ENCODE measurements at regions not wholly inside any gene's neighbourhood (a gene's known extent, or its start where the extent isn't known, plus 50 kb on each side); places are given as distances from the start of the nearest gene placed in this dataset.
"Not testable (repeated sequence)": the region's sequence is repeated elsewhere in the genome, so short reads cannot be mapped to it uniquely, and the experiment has no call there.

DNA sequence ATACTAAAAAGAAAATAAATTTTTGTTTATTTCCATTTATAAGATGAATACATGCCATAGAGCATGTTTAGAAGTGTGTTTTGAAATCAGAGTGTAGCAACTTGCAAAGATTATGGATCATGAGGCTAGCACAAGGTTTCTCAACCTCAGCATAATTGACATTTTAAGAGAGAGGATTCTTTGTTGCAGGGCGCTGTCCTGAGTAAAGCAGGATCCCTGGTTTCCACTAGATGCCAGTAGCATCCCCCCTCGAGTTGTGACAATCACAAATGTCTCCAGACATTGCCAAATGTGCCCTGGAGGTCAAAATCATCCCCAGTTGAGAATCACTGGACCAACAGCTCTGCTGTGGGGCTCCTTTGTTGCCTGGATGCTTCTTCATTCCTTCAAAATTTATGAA, 128.5 kb upstream of the RBMS3 start:
- no peak for DNase-seq

DNA sequence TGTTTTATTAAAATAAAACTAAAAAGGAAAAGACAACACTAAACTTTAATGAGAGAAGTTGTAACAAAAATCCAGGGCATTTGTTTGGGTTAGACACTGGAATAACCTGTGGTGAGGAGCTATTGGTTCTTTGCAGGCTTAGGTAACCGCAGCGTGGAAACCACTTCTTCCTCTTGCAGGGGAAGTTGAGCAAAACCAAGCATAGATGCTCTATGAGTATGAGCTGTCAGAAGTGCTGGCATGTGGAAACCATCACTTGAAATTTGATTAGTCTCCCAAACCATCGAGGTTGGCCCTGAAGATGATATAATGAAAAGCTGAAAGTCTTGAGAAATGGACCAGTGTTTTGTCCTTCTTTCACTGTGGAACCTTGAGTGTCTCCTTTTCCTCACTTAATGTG, 127.1 kb upstream of the RBMS3 start:
- no peak for DNase-seq

GRCh38 chr3:29156086-29156715, 124.7 kb upstream of the RBMS3 start:
- DNase-seq = no peak

GRCh38 chr3:29164825-29165224, 116.0 kb upstream of the RBMS3 start:
- DNase-seq = no peak

DNA sequence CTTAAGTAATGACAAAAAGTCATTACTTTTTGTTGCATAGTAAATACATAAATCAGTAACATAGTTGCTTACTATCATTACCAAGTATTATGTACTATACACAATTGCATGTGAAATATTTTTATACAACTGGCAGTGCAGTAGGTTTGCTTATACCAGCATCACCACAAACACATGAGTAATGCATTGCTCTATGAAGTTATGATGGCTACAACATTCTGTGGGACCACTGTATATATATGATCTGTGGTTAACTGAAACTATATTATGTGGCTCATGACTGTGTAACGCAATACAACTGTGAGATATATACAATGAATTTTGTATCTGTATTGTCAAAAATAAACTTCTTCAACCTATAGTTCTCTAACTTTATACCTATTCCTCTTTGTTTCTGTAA, 113.7 kb upstream of the RBMS3 start:
- no peak for DNase-seq

GRCh38 chr3:29168081-29168480, 112.8 kb upstream of the RBMS3 start:
- no peak for DNase-seq

DNA sequence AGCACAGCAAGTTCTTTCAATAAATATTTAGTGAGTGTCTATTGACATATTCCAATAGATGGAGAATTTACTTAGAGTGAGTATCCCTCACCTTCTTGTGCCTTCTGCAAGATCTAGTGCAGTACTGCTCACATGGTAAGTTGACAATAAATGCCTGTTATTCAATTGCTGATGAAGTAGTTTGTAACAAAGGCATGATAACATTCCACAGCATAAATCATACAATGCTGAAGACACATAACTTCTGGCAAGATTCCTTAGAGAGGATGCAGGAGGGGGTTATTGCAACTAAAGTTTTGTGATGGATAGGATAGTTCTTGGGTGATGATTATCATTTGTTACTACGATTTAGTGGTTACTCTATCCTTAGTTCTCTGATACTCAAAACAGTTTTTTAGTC, 112.2 kb upstream of the RBMS3 start:
- no peak for DNase-seq

DNA sequence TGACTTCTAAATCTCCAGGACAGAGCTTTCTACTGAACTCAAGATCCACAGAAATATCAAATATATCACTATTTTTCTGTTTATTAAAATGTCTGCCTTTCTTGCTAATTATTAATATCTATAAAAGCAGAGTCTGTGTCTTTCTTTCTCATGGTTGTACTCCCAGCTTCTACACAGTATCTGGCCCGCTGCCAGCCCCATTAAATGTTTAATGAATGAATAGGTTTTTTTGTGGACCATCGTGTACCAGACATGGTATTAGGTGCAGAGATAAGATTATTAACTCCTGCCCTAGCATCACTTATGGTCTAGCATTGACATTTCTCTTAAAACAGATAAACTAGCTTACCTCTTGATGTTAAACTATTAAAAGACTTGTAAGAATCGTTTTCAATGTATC, 111.4 kb upstream of the RBMS3 start:
- DNase-seq = no peak

- no peak for DNase-seq
Observed at GRCh38 chr3:29171043-29171990, 109.6 kb upstream of the RBMS3 start.

GRCh38 chr3:29176501-29176900, 104.4 kb upstream of the RBMS3 start:
- no peak for DNase-seq

GRCh38 chr3:29178809-29179793, 101.8 kb upstream of the RBMS3 start:
- DNase-seq = no peak

GRCh38 chr3:29181149-29181780, 99.6 kb upstream of the RBMS3 start:
- DNase-seq = no peak

GRCh38 chr3:29181872-29182271, 99.0 kb upstream of the RBMS3 start:
- DNase-seq = no peak

- not testable (repeated sequence) for DNase-seq
Observed at GRCh38 chr3:29182828-29183227, 98.0 kb upstream of the RBMS3 start.

DNA sequence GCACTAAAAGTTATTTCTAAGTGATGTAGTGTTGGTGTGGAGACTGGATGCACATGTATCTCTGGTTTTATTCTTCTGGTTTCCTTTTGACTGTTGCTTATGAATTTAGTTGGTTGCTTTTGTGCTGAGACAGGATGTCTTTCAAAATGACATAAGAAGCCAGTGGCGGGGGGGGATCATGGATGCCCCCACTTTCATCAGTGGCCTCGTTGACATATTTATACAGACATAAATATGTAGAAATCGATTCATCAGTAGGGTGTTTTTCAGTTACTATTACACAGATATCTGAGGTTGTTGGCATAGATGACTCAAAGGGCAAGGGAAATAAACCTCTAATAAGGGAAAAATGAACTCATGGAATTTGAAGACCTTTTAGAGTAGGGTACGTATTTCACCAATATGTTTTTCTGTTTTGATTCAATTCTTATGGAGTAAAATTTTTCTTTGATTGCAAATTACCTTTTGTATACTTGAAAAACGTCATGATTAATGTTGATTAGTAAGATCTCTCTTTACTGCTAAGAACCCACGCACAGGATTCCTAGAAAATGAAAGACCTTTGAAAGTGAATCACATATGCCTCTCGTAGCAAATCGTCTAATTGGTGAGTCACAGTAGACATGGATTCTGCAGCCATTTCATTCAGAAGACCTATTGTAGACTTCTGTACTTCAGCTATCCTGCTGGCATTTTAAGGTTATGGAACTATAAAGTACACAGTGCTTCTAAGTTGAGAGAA, 97.4 kb upstream of the RBMS3 start:
- DNase-seq = no peak

DNA sequence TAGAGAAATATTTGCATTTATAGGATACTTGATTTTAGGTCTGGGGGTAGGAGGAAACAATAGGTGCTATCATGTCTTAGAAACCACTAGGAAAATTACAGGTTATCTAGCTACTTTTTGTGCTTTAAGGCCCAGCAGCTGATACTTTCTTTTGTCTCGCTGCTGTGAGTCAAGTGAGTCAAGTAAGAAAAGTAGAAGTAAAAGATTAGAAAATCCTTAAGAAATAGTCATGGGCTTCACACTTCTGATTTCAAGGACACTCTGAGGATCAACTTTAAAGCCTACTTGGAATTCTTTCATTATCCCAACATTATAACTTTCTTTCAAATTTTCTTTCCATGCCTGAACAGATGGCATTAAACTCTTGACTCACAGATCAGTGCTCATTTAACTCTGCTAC, 95.2 kb upstream of the RBMS3 start:
- DNase-seq = no peak

GRCh38 chr3:29186131-29186599, 94.7 kb upstream of the RBMS3 start:
- DNase-seq = no peak

GRCh38 chr3:29186982-29187725, 93.7 kb upstream of the RBMS3 start:
- DNase-seq = no peak

DNA sequence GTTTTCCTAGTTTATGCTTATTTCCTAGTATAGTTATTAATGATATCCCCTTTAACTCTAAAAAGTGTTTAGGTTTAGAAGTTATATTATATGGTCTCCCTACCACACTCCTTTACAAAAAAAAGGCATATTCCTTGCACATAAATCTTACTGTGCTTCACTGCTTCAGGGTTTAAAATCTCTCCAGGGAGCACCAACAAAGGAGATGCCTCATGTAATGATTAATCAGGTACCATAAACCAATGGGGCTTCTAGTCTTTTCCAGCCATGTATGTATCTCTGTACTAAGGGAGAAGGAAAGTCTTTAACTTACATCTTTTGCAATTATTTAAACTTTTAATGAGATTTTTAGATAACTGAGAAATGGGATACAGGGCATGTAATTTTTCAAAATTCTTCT, 91.5 kb upstream of the RBMS3 start:
- no peak for DNase-seq

DNA sequence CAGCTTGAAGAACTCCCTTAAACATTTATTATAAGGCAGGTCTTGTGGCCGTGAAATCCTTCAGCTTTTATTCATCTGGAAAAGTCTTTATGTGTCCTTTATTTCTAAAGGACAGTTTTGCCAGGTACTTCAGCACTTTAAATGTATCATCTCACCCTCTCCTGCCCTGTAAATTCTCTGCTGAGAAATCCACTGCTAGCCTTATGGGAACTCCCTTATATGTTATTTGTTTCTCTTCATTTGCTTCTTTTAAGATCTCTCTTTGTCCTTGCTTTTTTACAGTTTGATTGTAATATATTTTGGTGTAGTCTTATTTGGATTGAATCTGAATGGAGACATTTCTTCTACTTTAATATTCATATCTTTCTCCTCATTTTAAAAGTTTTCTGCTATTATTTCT, 86.7 kb upstream of the RBMS3 start:
- DNase-seq = no peak

DNA sequence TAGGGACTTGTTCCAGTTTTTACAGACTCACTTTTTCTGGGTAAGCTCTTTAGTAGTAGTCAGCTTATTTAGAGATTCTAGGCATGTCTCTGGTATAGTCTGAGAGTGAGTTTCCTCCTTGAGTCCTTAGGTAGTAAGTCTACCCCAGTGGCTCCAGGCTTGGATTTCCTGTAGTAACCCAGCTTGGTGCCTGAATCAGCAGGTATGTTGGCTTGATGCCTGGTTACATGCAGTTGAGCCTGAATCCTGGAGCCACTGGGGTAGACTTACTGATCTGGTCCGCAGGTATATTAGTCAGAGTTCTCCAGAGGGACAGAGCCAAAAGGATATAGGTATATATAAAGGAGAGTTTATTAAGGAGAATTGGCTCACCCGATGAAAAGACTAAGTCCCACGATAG, 85.8 kb upstream of the RBMS3 start:
- DNase-seq = no peak
